NCI-H82 treated with DMSO at 0.1 percent for 48 hours (cell line): ENCODE measurements at regions not wholly inside any gene's neighbourhood (a gene's known extent, or its start where the extent isn't known, plus 50 kb on each side); places are given as distances from the start of the nearest gene placed in this dataset.

Experiments
- DNase-seq: peaks from one replicate; lab custom pipeline; 2025; ENCODE audit not compliant: unreplicated experiment; lab: John Stamatoyannopoulos, UW

DNA sequence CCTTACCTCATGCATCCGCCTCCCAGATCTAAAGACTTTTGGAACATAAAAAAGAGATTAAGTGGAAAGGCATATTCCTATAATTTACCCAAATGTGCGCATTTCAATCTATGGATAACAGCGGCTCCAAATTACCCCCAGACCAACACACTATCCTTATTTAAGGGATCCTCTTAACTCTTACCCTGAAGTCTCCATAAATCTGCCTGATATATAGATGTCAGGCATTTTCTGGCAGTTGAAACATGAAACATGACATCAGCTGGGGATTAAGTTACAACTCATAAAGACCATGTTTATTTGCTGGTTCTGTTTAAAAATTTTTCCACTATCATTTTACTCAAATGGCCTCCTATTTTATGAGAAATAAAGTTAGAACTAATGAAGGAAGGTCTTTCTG is 478.5 kb upstream of the SALL1 start:
- no peak for DNase-seq

DNA sequence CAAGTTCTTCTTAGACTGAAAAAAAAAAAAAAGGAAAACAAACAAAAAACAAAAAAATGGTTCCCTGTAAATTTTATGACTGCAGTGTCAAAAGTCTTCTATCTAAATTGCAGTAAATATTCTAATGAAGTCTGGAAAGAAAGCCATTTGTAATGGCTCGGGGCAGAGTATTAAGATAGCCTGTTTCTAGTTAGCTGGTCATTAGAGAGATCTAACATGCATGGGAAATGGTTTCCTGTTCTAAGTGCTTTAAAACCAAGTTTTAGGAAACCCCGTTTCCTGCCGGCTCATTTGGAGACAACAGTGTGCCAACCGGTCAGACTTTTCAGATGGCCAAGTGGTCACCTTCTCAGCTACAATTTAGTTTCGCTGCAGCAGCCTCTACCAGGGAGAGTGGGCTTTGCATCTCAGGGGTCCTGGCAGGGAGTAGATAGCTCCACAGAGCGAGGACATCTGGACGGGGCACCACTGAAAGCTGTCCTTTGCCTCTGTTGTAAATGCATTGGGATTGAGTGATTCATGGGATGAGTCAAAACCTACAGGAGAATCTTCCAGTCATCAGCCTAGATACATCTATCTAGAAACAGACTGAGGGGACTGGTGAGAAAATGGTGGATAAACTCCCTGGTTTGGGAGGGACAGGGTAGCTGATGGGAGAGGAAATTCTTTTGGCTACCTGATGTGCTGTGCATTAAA is 473.2 kb upstream of the SALL1 start:
- no peak for DNase-seq

DNA sequence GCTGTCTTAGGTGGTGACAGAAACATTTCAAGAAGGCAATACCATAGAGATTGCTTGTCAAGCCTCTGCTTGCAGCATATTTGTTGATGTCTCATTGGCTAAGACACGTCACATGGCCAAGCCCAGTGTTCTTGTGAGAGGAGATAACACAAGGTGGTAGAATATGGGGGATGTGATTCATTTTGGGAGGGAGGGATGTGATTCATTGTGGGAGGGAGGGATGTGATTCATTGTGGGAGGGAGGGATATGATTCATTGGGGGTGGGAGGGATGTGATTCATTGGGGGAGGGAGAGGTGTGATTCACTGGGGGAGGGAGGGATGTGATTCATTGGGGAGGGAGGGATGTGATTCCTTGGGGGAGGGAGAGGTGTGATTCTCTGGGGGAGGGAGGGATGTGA is 470.5 kb upstream of the SALL1 start:
- DNase-seq = no peak

DNA sequence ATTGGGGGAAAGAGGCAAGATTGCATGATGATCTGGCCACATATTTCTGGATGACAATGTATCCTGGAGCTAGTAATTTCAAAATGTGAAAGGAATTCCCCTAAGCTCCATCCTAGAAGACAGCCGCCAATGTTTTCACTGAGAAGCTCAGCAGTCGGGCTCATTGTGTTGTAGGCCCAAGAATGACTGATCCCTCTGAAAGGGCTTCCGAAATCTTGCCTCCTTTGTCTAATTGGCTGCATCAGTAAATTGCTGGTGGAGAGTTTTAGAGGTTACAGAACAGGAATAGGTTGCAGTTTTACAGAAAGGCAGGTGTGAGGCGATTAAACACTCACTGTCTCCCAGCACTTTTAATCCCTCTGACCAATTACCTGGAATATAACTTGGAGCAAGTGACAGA is 464.1 kb upstream of the SALL1 start:
- no peak for DNase-seq

DNA sequence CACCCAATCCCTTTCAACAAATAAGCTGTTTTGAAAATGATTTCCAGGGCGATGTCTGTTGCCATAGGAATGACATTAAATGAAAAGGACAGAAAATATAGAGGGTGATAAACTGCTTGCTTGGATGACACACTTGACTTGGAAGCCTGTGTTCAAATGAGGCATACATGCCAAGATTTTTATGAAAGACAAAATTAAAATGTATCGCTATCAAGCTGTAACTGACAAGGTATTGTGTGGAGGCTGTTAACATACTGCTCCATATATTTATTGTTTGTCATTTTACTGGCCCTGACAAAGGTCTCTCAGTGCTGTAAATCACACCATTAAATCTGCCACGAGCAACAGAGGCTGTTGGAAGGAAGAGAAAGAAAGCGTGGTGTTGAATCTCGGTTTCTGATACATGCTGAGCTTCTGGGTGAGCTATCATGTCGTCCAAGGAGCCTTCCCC is 456.2 kb upstream of the SALL1 start:
- no peak for DNase-seq

DNA sequence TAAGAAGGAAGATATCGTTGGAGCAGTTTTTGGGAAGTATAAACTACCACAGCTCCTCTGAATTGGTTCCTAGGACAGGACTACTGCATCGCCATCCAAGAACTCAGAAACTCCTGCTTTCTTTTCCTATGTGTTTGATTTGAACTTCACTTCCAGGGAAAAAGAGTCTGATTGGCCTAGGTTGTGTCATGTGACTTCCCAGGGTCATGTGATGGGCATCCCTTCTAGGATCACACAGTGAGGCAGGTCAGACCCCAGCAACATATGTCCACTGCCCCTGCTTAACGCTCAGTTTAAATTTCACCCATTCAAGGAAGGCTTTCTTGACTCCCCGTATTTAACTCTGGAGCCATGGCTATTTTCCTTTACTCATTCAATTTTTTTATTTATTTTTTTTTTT is 445.2 kb upstream of the SALL1 start:
- no peak for DNase-seq

DNA sequence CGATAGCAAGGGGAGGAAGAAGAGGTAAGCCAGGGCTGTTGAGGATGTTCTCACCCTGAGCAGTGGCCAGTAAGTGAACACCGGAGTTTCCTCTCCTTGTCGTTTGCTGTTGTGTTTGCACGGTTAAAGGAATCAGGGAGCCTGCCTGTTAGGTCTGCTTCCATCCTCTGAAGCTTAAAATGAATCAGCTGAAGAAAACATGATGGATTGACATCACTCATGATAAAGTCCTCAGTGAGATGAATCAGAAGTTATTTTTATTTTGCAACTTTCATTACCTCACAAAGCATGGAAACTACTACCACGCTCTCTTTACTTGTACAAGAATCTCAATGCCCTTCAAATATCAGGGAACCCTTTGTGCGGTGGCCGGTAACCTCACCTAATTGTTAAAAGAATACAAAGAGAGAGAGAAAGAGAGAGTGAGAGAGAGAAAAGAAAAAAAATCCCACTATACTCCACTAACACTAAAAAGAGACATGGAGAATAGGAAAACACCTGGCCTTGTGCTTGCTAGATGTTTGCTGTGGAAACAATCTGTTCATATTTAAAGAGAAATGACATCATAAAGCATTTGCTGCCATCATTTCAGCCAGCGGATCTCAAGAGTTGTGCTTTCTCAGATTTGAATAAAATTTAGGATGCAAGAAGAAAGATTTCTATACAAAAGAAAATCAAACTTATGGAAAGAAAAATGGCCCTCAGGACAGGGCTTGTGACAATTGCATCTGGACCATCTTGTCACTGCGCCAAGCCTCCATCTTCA is 441.6 kb upstream of the SALL1 start:
- no peak for DNase-seq

DNA sequence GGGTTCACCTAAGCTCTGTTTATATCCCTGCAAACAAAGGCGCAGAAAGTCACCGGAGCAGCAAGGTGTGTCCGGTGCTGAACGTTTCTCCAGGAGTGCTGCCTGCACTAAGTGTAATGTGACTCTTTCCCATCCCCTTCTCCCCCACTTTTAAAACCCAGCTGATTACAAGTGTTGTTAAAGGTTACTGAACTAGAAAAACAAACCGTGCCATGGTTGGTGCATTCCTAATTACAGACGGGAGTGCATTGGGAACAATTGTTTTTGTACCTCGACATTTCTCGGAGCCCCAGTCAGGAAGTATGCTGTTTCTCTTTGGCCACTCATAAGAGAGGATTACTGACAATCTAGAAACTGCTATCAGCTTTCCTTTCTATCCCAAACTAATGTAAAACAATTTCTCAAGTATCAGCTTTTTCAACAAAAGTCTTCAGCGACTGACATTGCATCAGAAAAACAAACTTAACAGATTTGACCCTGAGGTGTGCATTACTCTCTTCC is 441.0 kb upstream of the SALL1 start:
- no peak for DNase-seq

DNA sequence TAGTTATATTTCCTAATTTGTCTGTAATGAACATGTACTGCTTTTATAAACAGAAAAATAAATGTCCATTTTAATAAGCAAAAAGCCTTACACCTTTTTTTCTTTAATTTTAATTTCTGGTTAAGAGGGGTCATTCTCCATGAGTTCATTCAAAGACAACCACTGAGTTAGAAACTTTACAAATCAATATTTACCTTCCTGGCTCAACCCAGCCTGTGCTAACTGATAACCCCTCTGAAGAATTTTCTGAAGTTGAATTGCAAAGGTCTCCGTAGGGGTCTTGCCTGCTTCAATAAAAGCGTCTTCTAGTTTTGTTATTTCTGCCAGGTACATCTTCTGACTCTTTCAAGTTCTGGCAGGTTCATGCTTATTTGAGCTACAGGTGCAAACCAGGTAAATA is 440.4 kb upstream of the SALL1 start:
- DNase-seq = no peak

DNA sequence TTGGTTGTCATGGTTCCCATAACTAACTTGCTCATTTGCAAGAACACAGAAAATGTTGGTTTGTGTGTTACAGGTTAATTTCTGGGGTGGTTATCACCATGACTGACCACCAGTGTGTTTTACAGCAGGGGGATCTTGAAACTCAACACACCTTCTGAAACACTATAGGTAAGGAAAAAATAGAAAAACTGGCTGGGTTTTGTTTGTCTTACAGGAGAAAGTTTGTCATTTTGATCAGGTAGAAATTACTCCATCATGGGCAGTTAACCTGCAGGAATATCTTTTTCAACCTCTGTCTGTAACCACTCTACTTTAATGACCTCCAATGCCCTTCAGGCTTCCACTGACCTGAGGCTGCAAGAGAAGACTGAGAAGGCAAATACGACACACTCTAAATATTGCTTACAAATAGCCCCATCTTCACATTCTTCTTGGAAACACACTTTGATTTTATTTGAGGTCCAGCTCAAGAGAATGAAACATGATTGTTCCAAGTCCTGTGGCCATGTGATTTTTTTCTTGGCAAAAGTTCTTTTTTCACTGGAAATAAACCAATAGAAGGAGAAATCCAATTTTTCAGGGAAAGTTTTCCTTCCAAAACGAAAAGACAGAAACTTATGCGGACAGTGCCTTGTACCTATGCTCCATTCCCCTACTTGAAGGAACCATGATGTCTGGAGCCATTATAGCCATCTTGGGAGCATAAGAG is 428.7 kb upstream of the SALL1 start:
- DNase-seq = no peak

DNA sequence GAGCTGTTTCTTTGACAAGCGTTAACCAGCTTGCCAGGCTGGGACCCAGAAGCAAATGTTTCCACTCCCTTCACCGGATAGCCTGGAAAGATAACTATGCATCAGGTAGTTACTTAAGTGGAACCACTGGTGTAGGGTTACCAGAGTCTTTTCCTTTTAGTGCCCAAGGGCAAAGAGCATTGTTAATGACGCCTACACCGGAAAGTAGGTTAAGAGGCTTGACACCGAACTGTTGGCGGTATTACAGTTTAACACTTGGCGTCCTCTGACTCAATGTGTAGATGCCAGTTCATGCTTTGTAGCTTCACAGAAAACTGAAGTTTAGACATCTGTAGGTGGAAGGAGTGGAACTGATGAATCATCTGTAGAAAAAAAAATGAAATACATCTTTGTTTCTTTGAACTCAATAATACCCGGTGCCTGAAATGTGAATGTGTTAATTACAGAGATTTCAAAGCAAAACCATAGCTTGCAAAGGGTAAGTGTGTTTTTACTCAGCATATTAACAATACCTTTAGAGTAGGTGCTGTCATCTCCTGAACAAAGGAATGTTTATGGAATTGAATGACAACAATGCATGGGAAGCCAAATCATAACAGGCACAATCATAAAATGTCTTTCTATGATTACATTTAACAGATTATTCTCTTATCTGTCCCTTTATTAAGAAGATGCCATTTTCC is 426.7 kb upstream of the SALL1 start:
- DNase-seq = no peak

DNA sequence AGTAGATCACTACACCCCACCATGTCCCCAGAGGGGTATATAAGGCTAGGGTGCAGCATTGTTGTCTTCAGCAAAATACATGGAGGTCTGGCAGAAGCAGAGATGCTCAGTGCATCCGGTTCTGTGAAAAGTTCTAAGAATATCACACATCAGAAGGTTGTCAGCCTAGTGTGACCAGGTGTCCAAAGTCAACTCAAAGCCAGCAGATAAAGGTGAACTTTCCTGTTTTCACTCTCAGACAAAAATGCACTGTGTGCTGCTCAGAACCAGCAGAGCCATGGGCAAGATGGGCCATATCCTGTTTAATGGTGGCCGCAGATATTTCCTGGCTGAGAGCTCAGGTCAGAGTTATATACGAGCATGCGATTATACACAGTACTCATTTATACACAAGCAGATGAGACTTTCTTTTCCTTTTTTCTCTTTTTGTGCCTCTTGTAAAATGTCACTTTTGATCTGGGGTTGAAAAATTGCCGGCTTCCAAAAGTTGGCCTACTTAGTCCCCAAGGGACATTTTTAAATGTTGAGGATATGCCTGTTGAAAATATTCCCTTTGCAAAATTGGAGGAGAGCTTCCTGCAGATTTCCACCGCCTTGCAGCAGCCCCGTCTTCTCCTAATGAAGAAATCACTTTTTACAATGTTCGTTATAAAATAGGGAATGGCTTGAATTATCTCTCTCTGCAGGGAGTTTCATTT is 425.6 kb upstream of the SALL1 start:
- no peak for DNase-seq

DNA sequence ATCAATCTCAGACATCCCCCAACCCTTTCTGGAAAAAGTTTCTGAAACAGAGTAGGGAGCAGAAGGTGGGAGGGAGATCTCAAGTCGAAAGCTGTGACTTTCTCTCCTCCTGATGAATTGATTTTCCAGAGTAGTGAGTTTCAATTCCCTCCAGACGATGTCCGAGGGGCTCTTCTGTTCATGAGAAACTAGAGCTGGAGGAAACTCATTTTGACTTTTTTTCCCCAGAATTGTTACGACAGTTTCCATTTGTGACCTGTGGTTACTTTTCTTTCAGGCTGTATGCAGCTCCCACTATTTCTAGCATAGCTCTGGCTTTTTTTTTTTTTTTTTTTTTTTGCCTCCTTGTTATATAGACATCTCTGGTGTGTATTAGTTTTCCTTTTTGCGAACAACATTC is 422.1 kb upstream of the SALL1 start:
- DNase-seq = no peak

DNA sequence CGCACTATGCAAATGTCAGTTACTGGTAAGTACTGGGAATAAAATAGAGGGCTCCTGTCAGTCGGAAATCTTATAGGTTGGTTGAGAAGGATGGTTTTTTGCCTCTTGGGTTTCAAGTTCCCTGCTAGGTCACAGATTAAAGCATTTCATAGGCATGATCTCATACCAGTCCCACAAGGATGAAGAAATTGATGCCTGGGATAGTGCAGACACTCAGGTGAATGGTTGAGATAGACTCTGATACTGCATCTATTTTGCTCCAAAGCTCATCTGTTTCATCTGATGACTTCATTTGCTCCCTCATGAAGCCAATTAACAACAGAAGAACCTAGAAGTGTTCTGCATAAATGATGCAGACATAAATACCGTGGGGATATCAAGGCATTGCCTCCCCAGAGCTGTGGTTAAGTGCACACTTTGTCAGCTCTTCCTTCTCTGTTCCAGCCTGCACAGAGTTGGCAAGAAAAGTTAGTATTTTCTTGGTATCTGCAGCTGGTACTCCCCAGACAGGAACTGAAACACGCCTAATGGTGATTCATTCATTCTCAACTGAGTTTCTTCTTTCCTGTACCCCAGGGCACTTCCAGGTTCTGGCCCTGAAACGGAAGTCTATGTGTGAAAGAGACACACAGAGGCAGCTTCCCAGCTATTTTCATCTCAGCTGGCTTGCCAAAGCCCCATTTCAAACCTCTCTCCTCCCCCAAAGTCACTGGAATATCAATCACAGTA is 418.3 kb upstream of the SALL1 start:
- DNase-seq = no peak

DNA sequence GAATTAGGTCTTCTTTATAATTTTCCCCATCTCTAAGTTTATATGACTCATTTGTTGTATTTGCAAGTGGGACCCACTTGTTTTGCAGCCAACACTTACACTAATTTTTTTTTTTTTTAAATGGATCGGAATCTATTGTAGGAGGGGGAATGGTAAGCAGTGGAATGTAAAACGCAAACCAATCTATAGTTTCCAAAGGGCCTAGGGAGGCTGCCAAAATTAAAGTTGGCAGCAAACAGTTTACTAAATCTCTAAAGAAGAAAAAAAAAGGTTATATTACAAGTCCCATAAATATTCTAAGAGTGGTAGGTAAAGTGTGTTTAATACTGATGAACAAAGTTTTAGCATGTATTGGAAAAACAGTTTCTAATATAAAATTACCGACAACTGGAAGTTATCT is 416.8 kb upstream of the SALL1 start:
- DNase-seq = no peak

DNA sequence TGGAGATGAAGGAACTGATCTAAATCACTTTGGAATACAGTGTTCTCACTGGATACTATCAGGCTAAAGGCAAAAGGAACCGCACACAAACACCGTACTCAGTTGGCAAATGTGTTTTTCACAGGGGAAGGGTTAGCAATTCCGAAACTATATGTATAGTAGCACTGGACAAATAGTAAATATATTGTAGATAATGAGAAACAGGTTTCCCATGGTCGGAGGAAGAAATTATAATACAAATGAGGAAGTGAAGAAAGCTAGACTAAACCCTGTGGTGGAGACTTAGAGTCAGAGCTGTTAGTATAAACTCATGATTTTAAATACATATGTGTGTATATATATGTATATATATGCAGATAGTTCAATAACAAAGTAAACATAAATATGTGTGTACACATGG is 414.1 kb upstream of the SALL1 start:
- DNase-seq = no peak

DNA sequence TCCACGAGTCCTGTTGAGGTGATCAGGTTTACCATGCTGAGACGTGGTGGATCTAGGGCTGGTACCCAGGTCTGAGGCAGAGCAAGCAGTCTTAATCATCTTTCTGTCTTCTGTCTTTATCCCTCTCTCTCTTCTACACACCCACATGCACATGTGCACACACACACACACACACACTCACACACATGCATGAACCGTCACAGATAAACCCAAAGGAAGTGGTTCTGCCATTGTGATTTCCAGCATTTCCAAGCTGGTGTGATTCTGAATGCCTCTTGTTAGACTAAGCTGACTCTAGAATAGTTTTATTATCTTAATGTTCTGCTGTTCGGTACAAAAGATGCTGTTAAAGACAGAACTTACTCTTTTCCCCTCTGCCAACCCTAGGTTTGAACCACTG is 411.8 kb upstream of the SALL1 start:
- no peak for DNase-seq

DNA sequence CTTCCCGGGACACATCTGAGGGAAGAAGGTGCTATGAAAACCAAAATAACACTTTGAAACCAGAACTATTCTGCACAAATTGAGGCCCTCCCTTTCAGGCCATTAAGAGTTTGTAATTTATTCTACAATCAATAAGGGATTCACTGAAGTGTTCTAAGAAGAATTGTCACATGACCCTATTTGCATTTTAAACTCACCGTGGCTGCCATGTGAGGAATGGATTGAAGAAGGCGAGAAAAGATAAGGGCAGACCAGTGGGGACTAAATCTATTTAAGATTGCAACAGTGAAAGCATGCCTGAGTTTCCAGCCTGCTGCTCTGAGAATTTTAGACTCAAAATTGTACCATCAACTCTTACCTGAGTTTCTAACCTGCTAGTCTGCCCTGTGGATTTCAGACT is 408.8 kb upstream of the SALL1 start:
- DNase-seq = no peak

DNA sequence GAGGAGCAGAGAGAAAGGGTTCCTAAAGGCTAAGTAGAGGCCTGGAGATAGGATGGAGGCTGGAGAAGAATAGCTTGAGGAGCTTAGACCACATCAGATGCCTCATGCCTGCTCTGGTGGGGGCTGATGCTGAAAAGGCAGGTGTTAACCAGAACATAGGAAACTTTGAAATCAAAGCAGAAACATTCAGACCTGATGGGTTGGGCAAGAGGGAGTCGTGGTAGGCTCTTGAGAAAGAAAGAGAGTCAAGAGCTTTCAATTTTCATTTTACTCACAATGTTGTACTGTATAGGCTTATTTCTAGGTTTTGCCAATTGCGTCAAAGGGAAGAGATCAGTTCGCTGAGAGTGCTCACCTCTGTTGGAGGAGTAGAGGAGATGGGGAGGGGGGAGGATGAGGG is 406.6 kb upstream of the SALL1 start:
- DNase-seq = no peak

DNA sequence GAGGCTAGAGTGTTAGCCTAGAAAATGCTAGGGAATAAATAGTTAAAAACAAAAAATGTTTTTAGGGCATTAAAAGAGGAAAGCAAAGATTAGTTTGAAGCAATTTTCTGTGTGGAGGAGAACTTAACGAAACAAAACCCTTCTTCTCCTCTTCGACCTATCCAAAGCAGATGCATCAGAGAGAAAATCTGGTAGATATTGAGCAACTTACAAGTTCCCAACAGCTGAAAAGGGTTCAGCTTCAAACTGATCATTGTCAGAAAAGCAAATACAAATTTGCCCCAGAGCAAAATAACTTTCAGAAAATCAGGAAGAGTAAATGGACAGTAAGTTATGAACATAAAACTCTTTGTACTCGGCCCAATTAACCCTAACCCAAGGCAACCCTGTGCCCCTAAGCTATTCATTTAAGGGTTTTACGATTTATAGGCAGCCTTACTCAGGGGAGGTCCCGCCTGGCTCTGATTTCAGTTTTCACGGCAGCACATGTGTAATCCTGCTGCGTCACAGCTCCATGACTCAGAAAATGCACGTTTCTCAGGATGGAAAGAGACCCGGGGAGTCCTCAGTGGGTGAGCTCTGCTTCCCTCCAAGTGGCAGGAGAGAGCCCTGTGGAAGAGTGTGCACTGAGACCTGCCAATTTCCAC is 405.7 kb upstream of the SALL1 start:
- no peak for DNase-seq
